ENCODE measurements at regions not wholly inside any gene's neighbourhood (a gene's known extent, or its start where the extent isn't known, plus 50 kb on each side); places are given as distances from the start of the nearest gene placed in this dataset.
"Not testable (repeated sequence)": the region's sequence is repeated elsewhere in the genome, so short reads cannot be mapped to it uniquely, and the experiment has no call there.

DNA sequence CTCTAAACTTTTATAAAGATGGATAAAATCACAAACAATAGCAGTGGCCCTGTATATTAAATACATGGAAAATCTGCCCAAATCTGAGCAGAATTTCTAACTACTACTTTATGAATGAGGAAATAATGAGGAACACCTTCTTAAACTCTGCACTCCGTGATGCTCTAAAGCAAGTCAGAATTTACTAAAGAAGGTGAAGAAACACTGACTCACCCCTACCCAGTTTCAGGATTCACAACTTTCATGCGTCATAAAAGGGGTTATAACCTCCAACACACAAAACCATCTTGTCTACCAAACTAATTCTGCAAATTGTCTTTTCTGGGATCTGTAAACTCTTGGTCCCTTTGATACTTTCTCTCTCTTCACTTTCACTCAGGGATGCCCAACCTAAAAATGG lies 561.1 kb upstream of the ACO1 start:
- no peak for DNase-seq

- DNase-seq: no peak
These were observed 559.6 kb upstream of the ACO1 start for GRCh38 chr9:31824860-31825259.

DNA sequence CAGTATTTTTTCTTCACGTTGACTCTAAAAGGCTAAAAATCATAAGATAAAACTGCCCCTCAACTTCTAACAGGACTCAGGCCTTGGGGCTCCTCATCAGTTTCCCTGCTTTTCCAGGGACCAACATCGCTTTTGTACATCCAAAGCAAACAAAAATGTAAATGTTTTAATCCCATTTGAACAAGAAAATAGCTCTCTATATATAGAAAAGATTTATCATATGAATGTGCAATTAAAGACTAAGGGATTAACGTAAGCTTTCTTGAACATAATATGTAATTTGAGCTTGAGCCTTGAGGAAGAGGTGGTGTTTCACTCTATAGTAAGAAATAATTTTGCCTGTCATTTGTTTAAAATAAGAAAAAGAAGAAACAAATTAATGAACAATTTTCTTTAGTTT lies 547.2 kb upstream of the ACO1 start:
- DNase-seq: no peak

DNA sequence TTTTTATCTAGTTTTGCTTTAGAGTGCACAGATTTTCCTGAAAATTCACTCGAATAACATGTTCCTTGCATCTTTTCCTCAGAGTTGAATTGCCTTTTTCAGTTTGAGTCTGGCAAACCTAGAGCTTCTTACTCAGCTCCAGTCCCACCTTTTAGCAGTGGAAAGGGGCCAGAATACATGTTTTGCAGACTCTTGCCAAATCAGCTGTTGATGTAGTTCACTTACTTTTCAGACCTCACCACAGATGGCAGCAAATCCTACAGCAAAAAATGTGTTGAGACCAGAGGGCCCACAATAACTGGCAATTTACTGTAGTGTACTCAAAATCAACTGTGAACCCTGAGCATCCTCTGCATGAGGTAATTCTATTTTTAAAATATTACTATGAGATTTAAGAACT lies 545.2 kb upstream of the ACO1 start:
- DNase-seq: no peak

GRCh38 chr9:31840702-31841101 lies 543.7 kb upstream of the ACO1 start:
- no peak for DNase-seq

DNA sequence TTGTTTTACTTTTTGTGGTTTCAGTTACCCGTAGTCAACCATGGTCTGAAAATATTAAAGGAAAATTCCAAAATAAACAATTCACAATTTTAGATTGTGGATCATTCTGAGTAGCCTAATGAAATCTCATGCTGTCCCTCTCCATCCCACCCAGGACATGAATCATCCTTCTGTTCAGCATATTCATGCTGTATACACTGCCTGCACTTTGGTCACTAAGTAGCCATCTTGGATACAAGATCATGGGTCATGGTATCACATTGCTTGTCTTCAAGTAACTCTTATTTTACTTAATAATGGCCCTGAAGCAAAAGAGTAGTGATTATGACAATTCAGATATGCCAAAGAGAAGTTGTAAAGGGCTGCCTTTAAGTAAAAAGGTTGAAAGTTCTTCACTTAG lies 536.5 kb upstream of the ACO1 start:
- no peak for DNase-seq

GRCh38 chr9:31848505-31849285 lies 535.7 kb upstream of the ACO1 start:
- no peak for DNase-seq

DNA sequence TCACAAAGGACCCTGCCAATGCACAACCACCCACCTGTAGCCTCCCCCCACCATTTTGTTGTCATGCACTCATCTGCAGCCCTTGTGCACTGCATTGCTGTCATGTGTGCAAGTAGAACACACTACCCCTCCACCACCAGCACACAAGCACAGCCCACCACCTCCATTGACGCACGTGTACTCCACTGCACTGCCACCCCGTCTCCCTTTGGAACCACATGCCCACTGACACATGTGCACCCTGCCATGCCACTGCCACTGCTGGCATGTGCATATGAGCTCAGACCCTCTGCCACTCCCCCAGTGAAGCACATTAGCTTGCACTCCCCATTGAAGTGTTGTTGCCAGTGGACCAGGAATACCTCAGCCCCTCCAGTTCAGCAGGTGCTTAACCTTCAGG lies 530.3 kb upstream of the ACO1 start:
- no peak for DNase-seq

DNA sequence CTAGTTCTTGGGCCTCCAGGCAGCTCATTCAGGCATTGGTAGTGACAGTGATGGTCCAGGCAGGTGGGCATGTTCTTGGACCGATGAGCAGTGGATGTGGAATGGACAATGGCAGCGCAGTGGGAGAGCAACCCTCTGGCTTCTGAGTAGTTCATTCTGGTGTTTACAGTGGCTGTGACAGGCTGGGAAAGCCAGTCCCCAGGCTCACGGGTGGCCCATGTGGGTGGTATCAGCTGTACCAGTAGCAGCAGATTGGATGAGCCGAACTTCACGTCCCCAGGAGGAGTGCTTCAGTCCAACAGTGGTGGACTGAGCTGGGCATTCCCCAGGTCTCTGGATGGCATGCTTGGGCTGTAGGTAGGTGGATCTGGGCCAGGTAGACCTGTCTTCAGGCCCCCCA lies 515.6 kb upstream of the ACO1 start:
- DNase-seq: no peak

GRCh38 chr9:31870276-31870675 lies 514.2 kb upstream of the ACO1 start:
- no peak for DNase-seq

DNA sequence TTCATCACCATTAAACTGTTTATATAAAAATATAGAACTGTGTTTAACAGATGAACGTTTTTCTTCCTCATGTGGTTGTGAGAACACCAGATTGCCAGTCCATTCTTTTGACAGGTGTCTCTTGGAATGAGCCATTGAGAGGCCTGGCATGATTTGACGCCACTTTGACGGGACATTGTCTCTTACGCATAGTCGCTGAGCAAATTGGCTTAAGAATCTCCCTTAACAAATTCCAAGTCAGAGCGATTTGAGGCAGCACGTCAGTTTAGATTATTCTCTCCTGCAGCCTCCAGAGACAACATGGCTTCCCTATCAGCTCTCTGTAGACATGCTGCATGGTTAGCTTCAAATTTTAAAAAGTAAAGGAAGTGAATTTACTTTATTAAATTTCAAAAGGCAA lies 510.7 kb upstream of the ACO1 start:
- no peak for DNase-seq

DNA sequence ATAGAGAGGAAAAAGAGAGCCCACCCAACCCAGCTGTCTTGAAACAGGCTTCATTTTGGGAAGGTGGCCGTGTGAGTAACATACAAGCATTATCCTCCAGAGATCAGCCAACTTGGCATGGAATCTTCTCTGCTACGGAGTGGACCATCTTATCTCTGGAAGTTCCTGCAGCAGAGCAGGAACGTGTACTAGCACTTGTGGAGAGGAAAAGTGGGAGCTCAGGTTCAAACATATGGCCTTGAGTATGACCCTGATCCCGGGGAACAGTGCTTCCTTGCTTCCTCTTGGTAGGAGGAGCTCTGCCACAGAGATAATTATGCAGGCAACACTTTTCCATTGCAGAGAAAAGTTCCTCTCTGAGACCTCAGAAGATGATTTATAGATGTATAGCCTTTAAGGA lies 490.4 kb upstream of the ACO1 start:
- DNase-seq: no peak

- no peak for DNase-seq
These were observed 476.1 kb upstream of the ACO1 start for GRCh38 chr9:31908158-31908890.

DNA sequence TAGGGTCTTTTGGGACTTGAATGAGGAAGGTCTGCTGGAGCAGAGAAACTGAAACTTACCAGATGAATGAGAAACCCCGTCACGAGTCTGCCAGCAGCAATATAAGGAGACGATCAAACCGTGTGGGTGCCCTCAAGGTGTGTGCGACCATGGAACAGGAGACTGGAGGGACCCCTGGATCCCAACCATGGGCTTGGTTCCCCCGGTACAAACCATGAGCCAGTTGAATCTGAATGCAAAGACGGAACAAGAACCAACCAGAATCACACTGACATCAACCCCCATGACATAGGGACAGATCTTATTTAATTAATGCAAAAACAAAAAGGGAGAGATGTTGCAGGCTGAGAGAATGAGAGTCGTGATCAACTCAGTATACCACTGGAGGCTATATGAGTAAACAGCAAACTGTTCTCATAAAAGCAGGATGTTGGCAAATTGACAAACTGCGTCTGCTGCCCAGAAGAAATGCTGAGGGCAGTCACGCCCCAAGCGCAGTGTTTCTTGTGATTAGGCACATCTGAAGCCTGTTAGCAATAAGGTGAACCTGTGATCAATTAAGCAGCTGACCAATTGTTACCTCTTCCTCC lies 475.5 kb upstream of the ACO1 start:
- no peak for DNase-seq

GRCh38 chr9:31912636-31913035 lies 471.8 kb upstream of the ACO1 start:
- DNase-seq: no peak

- DNase-seq: no peak
These were observed 467.7 kb upstream of the ACO1 start for GRCh38 chr9:31916591-31917241.

- not testable (repeated sequence) for DNase-seq
These were observed 446.7 kb upstream of the ACO1 start for GRCh38 chr9:31937737-31938136.

DNA sequence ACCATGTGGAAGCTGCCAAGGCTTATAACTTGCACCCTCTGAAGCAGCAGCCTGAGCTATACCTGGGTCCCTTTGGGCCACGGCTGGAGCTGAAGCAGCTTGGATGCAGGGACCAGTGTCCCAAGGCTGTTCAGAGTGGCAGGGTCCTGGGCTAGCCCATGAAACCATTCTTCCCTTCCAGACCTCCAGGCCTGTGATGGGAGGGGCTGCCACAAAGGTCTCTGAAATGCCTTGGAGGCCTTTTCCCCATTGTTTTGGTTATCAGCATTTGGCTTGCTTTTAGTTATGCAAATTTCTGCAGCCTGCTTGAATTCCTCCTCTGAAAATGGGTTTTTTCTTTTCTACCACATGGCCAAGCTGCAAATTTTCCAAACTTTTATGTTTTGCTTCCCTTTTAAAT lies 433.7 kb upstream of the ACO1 start:
- no peak for DNase-seq

GRCh38 chr9:31958572-31958971 lies 425.9 kb upstream of the ACO1 start:
- no peak for DNase-seq

DNA sequence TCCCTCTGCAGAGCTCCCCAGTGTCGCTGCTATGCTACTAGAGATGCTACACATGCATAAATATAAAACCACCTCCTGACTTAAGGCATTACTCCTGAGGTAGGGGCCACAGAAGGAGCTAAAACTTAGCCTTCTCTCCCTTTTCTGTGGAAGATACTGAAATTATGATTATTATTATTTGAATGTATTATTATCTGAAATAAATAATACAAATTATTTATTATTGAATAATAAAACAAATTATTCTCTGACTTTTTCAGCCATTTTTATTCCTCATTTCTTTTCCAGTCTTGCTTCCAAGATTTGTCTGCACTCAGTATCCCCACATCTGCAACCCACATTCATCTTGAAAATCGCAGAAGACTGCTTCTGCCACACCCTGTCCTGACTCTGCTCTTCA lies 414.9 kb upstream of the ACO1 start:
- DNase-seq: no peak

- no peak for DNase-seq
These were observed 400.5 kb upstream of the ACO1 start for GRCh38 chr9:31983895-31984294.

DNA sequence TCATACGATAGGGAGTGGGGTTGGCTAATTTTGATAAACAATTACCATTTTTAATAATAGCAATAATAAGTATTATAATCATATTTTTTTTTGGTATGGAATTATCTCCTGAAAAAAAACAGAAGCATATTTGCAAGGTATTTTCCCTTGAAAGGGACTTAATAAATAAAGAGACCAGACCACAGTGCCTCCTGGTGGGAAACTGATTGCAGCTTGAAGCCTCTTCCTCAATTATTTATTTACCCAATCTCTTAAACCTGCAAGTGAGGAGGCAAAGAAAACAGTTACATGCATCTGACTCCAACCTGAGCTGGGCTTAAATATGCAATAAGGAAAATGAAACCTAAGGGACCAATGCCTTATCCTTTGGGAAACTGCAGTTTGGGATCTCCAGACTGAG lies 388.1 kb upstream of the ACO1 start:
- DNase-seq: no peak

- no peak for DNase-seq
These were observed 379.9 kb upstream of the ACO1 start for GRCh38 chr9:32004431-32005076.

Data from DMS79 (cell line).